ENCODE measurements at regions not wholly inside any gene's neighbourhood (a gene's known extent, or its start where the extent isn't known, plus 50 kb on each side); places are given as distances from the start of the nearest gene placed in this dataset.

DNA sequence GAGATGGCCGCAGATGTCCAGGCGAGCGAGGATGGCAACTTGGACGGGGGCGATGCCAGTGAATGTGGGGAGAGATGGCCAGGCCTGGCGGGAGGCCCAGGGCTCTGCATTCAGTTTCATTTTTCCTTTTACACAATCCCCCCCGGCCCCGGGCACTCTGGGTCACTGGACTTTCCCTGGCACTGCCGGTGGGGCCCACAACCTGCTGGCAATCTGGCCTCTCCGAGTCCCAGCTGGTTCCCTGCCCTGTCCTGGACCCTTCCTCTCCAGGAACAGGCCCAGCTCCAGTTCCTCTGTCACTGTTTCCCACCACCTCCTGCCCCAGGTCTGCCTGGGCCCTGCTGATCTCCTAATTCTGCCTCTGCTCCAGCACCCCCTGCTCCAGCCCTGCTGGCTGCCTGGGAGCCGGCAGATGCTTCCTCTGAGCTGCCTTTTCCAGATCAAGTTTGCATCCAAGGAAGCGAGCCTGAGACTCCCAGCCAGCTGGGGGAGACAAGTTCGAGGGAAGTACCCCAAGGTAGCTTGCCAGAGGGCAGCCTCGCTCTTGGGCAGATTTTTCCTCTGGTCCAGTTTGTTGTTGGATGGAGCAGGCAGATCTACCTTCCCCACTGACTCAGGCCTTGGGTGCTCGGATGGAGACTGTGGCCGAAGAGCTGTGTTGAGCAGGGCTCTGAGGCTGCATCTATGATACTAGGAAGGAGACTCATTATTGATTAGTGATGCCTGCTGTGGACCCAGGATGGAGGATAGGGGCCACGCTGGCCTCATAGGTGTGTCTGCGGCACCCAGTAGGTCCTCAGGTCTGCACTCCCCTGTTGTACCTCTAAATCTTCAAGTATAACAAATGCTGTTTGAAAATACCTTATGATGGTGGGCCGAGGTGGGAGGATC is 83.2 kb downstream of the CEBPB start:
- DNase-seq (ENCODE audit: low read depth), result no peak

DNA sequence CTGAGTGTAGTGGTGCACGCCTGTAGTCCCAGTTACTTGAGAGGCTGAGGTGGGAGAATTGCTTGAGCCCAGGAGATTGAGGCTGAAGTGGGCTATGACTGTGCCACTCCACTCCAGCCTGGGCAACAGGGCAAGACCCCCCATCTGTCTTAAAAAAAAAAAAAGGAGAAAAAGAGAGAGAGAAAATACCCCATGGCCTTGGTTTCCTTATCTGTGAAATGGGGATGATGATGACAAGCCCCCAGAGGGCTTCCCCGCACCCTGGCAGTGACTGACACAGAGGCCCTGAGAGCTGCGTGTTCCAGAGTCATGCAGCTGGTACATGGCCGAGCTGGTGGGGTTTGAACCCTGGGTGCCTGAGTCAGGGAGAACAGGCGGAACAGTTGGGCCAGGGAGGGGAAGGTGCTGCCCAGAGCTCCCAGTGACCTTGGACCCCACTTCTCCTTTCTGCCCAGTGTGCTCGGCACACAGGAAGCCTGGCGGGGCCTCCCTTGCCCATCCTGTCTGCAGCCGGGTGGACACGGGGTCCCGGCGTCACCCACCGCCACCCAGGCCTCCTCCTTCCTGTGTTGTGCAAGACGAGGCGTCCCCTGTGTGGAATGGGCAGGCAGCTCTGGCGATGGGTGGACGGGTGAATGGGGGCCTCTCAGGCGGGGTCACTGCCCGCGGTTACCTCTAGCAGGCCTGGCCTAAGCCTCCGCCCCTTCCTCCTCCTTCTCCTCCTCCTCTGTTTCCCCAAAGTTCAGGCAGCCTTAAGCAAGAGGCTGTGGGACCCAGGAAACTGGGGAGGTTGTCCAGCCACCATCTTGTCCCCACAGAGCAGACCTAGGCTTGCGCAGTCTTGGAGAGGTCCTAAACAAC is 84.2 kb downstream of the CEBPB start:
- DNase-seq (ENCODE audit: low read depth), result no peak

DNA sequence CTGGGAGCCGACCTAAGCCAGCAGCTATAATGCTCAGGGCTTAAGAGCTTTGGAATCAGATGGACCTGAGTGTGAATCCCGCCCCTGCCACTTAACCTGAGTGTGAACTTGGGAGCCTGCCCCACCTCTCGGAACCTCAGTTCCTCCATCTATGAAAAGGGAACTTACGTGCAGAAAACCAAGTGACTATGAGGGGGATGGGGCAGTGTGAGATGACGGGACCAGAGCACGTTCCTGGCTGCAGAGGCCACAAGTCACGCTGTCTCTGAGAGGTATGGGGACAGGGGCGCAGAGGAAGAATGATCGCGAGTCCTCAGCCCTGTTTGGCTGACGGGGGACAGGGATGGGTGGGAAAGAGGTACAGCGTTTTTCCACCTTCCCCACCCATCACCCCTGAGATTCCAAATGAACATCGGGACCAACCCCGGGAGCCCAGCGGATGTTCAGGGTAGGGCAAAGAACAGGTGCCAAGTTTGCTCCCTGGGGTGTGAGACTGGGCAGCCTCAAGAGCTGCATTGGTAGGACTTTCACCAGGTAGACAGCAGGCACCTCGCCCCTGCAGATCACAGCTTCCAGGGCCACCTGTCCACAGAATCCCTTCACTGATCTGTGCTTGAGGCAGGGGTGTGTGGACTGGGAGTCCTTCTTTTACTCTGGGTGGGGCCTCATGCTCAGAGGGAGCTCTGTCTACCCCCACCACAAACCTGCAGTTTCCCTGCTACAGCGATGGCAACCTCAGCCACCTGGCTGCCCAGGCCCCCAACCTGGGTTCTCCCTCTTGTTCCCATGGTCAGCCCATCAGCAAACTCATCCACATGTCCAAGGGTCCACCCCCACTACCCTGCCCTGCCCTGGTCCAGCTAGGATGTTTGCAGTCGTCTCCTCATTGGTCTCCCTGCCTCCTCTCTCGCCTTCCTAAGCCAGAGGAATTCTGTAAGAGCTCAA is 85.8 kb downstream of the CEBPB start:
- no peak for DNase-seq (ENCODE audit: low read depth)

DNA sequence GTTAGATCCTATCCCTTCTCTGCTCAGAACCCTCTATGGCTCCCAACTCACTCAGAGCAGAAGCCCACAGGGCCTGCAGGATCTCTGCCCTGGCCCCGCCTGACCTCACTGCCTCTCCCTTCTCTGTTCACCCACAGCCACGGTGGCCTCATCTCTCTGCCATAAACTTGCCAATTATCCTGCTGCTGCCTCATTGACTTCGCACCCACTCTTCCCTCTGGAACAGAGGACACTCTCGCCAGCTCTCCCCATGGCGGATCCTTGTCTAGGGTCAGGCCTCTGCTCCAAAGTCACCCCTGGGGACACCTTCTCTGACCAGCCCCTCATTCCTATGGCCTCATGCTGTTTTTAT is 86.4 kb downstream of the CEBPB start:
- DNase-seq (ENCODE audit: low read depth), result no peak

DNA sequence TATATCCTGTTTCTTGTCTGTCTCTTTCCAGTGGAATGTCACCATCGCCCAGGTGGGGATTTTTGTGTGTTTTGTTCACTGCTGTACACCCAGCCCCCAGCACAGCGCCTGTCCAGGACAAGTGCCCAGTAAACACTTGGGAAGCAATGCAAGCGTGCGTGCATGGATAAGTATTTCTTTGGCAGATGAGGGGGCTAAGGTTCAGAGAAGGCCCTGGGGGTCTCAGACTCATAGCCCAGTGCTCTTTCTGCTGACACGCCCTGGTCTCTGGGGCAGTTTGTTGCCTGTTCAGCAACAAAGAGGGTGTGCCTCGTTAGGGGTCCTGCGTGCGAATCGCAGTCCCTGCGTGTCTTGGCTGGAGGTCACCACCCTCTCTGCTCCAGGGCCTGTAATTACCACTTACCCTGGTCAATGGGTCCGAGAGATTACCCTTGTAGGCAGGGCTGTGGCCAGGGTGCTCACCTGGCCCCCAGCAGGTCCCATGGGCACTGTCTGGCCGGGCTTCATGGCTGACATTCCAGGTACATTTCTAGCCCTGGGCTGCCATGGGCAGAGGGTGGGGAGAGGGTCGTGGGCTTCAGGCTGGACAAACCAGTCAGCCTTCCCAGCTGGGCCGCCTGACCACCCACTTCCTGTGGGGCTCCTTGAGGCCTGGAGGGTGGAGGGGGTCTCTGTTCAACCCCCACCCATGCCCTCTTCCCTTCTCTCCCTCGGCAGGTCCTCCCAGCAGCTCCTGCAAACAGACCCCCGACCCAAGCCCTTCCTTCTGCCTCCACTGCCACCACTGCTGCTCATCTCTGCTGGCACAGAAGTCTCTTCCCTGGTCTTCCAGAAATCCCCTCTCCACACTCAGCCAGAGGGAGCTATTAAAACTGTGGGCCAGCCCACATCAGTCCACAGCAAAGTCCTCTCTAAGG is 87.1 kb downstream of the CEBPB start:
- DNase-seq (ENCODE audit: low read depth), result no peak

DNA sequence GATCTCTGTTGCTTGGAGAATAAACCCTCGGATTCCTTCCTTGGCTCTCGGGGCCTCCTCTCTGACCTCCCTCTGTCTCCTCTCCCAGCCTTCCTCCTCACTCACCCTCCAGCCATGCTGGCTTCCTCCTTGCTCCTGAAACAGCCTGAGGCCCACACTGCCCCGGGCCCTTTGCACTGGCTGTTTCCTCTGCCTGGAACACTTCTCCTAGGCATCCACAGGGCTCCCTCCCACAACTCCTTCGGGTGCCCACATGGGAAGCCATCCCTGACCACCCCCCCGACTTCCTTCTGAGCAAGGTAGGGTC is 87.7 kb downstream of the CEBPB start:
- no peak for DNase-seq (ENCODE audit: low read depth)

DNA sequence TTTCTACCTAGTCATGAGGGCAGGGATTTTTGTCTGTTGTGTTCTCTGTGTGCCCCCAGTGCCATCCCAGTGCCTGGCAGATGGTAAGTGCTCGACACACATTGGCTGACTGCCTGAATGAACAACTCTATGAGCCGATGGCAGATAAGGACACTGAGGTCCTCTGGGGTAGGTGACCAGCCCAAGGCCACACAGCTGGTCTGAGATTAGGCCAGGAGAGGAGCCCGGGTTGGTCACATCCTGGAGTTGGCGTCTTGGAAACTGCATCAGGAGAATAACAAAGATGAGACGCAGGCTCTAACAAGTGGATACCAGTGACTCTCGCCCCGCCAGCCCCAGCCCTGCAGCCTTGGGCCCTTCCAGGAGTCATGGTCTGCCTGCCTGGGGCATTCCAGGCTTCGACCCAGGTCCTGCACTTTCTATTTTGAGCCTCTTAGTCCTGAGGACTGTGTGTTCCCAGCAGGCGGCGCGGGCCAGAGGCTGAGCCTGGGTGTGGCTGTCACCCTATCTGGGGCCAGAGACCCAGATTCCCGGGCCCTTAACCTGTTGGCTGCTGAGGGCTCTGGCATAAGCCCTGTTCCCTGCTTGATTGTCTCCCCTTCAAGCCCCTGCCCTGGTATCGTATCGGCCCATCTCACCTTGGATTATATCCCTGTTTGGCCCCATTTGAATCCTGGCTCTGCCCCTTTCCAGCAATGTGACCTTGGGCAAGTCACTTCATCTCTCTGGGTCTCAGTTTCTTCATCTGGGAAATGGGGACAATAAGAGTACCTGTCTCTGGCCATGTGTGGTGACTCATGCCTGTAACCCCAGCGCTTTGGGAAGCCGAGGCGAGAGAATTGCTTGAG is 88.3 kb downstream of the CEBPB start:
- DNase-seq (ENCODE audit: low read depth), result no peak

DNA sequence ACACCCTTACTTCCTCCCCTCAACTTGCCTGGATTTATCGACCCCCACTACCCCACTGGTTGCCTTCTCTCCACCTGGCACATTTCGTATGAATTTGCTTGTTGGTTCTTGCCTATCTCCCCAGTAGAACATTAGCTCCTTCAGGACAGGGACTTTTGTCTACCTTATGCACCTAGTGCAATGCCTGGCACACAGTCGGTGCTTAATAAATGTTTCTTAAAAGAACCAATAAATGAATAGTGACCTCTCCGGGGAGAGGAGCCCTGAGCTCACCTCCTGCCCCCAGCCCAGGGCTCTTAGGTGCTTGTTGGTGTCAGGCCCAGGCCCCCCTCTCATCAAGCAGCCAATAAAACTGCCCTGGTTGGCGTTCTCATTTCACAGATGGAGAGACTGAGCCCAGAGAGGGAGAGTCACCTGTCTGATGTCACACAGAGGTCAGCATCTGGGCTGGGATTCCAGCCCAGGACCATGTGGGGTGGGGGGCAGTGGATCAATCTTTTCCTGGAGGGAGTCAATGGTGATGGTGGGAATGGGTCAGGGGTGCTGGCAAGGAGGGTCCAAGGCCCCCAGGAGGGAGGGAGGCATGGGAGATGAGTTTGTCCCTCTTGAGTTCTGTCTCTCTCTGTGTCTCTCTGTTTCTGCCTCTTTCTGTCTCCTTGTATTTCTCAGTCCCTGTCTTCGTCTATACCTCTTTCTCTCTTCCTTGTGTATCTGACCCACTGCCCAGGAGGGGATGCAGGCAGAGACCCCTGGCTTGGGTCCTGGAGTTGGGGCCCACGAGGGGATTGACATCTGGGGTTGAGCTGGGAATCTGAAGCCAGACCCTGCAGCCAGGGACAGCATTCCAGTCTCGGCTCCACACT is 89.6 kb downstream of the CEBPB start:
- no peak for DNase-seq (ENCODE audit: low read depth)

DNA sequence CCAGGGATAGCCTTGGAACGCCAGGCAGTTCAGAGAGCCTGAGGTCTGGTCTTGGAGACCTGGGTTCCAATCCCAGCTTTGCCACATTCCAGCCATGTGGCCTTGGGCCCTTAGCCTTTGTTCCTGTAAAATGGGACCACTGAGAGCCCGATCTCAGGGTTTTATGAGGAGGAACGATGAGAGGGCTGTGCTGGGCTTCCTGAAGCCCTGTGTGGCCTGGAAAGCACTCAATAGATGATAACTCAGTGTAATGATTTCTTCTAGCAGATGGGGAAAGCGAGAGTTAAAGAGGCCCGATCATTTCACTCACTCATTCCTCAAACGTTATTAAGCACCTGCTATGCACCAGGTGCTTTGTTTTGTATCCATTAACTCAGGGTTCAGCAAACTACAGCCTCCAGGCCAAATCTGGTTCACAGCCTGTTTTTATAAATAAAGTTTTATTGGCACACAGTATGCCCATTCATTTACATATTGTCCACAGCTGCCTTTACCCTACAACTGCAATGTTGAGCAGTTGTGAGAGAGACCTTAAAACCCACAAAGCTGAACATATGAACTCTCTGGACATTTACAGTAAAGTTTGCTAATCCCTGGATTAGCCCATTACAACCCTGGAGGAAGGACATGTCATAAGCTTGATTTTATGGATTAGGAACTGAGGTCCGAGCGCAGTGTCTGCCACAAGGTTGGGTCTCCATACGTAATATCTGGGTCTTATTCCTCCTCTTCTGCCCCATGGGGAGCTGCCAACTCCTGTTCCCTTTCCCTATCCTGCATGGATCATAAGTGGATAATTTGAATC is 90.4 kb downstream of the CEBPB start:
- no peak for DNase-seq (ENCODE audit: low read depth)

DNA sequence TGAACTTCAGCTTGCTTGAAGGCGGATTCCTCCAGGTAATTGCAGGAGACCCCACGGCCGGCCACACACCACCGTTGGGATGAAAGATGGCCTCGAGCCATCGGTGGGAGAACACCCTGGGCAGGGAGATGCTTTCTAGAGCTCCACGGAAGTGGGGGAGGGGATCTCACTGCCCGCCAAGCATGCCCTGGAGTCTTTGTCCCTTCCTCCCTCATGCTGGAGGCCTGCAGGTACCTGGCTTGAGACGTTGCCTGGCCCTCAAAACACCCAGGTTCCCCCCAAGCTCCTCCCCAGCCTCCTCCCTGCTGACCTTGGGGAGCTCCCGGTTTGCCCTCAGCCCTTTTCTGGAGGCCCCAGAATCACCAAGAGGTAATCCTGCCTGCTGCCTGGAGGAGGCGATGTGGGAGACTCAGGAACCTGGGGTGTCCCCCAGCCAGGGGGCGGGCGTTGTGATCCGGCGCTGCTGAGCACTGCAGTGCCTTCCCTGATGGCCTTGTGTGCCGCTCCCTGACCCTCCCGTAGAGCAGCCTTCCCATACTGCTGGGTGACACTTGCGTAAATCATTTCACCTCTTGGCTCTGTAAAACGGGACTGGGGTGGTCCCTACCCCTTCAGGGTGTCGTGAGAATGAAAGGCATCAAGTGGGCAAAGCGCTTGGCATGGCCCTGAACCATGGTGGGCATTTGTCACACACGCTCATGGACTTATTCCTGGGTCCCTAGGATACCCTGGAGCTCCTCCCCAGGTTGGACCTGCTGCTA is 91.4 kb downstream of the CEBPB start:
- DNase-seq (ENCODE audit: low read depth), result no peak

DNA sequence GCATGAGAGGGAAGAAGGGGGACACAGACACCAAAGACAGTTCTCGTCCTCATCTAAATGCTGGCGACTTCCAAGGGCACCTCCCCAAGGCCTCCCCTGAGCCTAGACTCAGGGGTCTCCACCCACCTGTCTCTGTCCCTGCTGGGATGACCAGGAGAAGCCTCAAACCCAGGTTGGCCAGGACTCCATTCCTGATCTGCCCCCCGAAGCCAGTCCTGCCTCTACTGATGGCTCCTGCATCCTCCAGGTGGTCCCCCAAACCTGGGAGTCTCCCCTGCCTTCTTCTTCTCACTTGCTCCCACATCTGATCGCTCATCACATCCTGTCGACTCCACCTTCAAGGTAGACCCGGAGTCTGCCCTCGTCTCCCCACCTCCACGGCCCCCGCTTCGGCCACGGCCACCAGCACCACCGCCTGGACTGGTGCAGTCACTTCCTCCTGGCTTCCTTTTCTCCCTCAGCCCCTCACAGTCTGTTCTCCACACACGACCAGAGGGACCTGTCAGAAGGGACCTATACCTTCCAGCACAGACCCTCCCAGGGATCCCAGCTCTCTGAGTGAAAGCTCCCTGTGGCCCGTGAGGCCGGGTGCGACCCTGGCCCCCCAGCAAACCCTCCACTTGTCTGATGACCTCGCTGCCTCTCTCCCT is 92.1 kb downstream of the CEBPB start:
- no peak for DNase-seq (ENCODE audit: low read depth)

DNA sequence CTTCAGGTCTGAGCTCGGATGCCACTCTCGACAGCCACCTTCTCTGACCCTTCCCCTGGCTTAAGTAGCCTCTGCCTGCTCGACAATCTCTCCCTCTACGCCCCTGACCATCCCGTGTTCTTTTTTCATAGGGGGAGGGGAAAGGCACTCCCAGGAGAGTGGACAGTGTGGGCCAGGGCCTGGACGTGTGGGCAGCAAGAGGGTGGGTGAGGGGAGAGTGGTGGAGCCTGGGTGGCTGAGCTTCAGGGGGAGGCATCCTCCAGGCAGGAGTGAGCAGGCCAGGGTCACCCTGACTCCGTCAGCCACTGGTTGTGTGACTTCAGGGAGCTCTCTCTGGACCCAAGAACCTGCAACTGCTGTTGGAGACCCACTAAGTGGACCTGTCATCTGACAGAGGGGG is 92.7 kb downstream of the CEBPB start:
- no peak for DNase-seq (ENCODE audit: low read depth)

DNA sequence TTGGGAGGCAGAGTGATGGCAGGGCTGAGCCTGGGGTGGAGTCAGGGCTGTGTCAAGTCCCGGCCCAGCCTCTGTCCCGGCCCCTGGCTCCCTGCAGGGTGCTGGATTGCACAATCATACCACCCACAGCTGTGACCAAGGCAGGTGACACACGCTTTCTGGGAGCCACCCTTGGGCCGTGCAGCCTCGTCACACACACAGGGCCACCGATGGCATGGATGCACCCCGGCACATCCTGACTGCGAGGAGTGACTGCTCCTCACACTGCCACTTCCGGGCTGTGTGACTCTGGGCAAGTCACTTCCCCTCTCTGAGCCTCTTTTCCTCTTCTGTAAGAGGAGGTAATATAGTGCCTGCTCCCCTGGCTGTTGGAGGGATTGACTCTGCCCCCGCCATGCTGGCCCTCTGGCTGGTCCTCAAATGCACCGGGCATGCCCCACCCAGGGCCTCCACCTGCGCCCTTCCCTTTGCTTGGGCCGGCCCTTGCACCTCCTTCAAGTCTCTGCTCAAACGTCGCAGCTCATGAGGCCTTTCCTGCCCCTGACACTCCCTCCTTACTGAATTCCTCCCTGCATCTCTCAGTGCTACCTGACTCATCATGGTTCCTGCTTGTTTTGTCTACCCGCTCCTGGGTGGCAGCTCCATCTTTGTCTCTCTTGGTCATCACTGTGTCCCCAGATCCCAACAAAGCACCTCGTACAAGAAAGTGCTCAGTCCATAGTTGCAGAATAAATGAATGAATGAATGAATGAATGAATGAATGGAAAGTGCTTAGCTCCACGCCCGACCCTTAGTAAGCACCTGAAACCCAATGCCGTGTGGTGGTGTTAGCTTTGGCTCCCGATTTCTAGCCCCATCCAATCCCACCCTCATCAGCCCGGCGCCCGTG is 93.5 kb downstream of the CEBPB start:
- DNase-seq (ENCODE audit: low read depth), result no peak

DNA sequence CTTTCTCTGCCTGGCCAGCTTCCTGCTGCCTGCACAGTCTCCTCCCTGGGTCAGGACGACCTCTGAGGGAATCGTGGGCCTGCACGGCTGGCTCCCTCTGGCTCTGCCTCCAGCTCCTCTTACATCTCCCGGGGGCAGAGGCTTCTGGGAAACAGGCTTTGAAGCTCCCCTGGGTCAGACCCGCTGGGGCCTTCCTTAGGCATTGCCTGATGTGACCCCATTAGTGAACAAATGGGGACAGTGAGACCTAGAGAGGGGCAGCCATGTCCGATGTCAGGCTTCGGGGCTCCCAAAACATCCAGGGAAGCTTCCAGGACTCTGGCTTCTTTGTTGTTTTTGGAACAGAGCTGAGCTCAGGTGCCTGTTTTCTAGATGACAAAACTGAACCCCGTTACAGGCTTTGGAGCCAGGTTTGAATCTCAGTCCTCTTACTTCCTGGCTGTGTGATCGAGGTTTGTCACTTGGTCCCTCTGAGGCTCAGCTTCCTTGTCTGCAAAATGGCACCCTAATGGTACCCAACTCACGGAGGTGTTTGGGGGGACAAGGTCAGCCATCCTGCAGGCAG is 94.3 kb downstream of the CEBPB start:
- no peak for DNase-seq (ENCODE audit: low read depth)

DNA sequence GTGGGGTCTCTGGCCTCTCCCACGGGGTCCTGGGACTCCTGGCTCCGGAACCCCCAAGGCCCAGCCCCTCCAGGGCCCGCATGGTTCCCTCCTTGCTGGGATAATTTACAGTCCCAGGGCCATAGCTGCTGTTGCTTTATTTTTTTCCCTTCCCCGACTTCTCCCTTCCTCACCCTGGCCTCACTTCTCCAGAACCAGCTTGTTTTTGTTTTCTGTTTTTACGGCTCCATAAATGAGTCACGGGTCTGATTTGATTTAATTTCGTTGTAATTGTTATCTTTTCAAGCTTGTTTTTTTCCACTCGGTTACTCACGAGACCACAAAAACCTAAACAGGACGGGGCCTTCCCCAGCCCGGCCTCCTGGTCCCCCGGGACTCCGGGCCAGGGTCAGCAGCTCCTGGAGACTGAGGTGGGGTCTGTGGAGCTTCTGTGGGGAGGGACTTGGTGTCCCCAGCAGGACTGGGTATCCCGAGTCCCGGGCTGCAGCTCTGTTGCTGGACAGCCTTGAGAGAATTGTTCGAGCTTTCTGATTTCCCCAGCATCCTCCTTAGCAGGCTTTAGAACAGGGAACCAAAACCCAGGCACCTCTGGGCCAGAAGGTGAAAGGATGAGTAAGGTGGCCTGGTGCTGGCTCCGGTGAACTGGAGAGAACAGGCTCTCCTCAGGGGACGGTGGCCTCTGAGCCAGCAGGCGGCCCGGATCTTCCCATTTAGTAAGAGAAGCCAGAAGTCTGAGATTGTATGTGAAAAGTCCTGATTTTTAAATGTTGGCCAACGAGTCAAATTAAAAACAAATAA is 94.9 kb downstream of the CEBPB start:
- no peak for DNase-seq (ENCODE audit: low read depth)

Data from activated T-helper 1 cell treated with Interleukin-2 at 50 U/mL for 16 hours (primary cell).